A204.1 (cell line): ENCODE measurements at regions not wholly inside any gene's neighbourhood (a gene's known extent, or its start where the extent isn't known, plus 50 kb on each side); places are given as distances from the start of the nearest gene placed in this dataset.
"Not testable (repeated sequence)": the region's sequence is repeated elsewhere in the genome, so short reads cannot be mapped to it uniquely, and the experiment has no call there.

Experiments
- FAIRE-seq: peaks from 2 replicates; lab custom pipeline; 2012; peaks lifted over from hg19 to GRCh38; lab: Jason Lieb, UNC

DNA sequence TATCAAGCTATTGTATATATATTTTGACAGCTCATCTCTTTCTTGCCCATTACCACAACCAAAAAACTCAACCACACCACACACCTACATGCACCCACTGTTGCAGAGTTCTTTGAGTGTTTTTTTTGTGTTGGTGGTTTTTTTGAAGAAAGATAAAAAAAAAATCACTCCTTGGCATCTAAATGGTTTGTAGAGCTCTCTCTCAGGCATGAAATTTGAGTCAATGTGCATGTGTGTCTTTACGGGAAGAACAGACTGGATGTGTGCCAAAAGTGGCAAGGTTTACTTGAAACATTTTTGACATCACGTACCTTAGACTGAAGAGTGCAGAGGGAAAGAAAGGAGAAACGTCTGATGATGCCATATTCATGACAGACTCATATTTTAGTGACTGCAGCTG is 154.2 kb downstream of the FHIP1A start:
- no peak for FAIRE-seq

DNA sequence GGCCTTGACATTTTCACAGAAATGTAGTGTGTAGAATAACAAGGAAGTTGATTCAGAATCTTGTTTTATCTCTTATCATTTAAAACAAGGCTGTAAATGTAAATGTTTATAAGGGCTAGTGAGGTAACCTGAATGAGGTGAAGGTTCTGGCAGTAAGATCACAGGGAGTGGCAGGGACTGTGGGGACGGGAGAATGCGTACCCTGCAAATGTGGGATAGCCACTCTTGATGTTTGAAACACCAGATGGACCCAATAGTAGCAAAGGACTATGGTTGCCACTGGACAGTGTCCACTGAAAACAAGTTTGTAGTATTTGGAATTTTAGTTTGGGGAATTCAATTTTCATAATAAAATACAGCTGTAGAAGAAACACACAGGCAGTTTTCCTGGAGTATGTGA is 155.3 kb downstream of the FHIP1A start:
- no peak for FAIRE-seq

GRCh38 chr4:151565583-151565982 is 156.6 kb downstream of the FHIP1A start:
- no peak for FAIRE-seq

DNA sequence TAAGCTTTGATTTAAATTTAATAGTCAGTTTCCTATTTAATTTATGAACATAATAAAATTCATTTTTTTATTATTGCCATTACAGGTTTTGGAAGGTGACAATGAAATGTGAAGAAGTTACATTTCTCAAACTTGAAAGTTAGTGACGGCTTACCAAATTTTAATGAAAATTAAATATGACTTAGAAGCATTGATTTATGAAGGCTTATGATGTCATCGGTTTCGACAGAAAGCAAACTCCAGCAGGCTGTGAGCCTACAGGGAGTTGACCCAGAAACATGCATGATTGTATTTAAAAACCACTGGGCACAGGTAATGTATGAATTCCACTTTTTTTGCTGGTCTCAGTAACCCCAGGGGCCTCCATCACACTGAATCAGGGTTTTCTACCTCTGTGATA is 157.1 kb downstream of the FHIP1A start:
- FAIRE-seq, result no peak

DNA sequence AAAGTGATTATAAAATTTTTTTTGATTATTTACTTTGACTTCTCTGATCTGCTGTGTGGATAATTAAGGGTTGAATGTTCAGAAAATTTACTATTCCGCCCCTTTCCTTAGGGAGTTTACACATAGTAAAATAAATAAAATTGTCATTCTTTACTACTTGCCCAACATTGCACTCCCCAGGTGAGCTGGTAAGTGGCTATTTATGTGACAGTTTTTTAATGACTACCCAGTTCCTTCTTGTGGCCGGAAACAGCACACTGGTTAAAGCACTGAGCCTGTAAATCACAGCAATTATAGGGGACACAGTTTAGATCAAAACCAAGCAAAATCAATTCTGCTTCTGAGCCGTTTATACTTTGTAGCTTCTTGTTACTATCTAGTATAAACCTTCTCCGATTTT is 158.1 kb downstream of the FHIP1A start:
- FAIRE-seq, result no peak

DNA sequence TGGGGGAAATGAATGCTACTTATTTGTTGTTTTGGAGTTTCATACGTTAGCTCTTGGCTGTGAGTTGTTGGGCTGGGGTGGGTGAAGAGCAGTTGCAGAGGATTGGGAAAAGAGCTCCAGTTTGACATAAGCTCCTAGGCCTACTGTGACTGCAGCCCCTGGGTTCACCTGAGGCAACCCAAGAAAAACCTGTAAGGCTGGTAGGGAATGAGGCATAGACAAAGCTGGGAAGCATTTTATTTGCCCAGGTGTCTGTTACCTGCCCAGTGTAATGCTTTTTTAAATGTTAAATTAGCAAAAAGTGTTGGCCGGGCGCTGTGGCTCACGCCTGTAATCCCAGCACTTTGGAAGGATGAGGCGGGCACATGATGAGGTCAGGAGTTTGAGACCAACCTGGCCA is 160.0 kb downstream of the FHIP1A start:
- FAIRE-seq, result no peak

- no peak for FAIRE-seq
Observed at GRCh38 chr4:151569650-151570049, 160.7 kb downstream of the FHIP1A start.

GRCh38 chr4:151573474-151573873 is 164.5 kb downstream of the FHIP1A start:
- FAIRE-seq, result no peak

DNA sequence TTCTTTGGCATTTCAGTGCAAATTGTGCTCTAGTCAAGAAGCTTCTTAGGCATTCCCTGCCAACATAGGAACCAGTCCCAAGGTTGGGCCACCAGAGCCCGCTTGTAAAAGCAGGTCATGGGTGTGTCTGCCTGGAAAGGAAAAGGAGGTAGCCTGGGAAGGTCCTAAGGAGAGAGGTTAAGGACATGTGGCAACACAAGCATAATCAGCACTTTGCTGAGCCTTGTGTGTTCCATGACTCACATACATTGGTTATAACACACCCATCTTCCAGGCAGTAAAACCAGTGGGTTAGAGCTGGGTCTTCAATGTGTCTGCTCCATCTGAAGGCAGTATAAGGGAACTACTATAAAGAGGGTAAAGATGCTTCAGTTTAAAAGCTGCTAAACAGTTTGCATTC is 165.0 kb downstream of the FHIP1A start:
- FAIRE-seq, result no peak

DNA sequence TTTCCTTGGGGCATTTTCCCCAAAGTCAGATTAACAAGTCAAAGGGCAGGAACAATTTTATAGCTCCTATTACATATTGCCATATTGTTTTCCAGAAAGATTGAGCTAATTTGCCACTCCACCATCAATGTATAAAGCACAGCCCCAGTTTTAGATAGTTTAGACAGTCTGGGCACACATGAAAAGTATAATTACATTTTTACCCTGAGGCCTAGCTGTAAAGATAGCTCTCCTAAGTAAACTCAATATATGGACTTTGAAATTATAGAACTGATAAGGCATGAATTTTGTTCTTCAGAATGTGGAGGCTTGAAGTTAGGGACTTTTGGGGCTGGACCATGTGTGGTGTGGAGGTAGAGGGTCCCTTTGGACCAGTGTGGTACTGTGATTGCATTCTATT is 166.0 kb downstream of the FHIP1A start:
- no peak for FAIRE-seq

- no peak for FAIRE-seq
Observed at GRCh38 chr4:151575646-151576045, 166.7 kb downstream of the FHIP1A start.

DNA sequence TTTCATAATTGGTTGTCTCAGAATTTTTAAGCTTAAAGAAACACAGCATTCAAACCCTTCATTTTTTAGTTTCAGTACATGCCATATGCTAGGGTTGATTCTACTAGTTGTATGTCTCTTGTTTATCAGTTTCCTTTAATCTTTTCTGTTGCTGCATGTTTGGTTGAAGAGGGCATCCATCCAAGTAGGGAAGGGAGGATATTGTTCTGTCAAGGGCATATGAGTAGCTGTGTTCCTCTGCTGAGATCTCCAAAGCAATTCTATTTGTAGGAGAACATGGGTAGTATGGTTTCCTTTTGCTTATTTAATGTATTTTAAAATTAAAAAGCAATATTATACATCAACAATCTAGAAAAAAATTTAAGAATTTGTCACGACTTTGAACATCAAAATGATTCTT is 167.7 kb downstream of the FHIP1A start:
- no peak for FAIRE-seq

- no peak for FAIRE-seq
Observed at GRCh38 chr4:151581570-151581969, 172.6 kb downstream of the FHIP1A start.

DNA sequence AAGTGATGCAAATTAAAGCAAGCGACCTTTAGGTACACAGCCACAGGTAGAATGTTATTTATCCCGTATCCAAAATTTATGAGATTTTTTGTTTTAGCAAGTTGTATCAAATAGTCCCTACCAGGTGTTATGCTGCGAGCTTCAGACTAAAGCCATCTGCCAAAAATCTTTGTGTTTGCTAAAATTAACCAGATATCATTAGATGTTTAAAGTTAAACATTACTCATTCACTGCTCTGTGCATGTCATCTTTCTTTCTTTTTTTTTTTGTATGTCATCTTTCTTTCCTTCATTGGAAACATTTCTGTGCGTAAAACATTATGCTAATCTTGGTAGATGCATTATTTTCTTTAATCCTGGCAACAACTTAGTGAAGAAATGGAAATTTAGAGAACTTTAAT is 173.1 kb downstream of the FHIP1A start:
- no peak for FAIRE-seq

GRCh38 chr4:151583157-151583914 is 174.4 kb downstream of the FHIP1A start:
- FAIRE-seq, result no peak

DNA sequence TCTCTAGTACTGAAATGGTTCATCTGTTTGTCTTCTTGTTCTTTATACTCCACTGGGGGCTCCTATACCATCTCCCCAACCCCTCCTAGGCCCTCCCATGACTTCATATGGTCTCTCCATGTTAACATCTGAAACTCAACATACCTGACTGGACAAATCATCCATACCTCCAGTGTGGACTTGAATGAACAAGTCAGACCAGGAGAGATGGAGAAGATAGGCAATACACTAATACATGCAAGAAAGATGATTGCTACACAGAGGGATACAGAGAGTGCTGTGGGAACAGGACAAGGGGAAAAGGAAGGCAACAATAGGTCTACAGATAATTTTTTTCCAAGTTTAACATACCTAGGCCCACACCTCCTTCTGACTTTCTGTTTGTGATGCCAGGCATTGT is 175.1 kb downstream of the FHIP1A start:
- no peak for FAIRE-seq

GRCh38 chr4:151595629-151596028 is 165.2 kb downstream of the GATB start:
- FAIRE-seq, result not testable (repeated sequence)

GRCh38 chr4:151597691-151598090 is 163.1 kb downstream of the GATB start:
- FAIRE-seq, result not testable (repeated sequence)

GRCh38 chr4:151599863-151600262 is 160.9 kb downstream of the GATB start:
- no peak for FAIRE-seq

DNA sequence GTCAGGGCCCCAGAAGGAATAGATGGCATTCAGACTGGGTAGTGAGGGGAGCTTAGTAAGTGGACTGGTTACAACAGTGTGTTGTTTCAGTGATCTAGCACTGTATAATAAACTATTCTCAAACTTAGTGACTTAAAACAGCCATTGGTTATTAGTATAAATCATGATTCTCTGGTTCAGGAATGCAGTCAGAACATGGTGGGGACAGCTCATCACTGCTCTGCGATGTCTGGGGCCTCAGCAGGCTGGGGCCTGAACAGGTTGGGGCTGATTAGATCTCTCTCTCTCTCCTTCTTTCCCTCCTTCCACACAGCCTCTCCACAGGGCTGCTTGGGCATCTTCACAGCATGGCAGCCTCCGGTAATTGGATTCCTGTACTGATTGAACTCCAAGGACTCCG is 160.4 kb downstream of the GATB start:
- FAIRE-seq, result no peak

- FAIRE-seq, result no peak
Observed at GRCh38 chr4:151603377-151603776, 157.4 kb downstream of the GATB start.

DNA sequence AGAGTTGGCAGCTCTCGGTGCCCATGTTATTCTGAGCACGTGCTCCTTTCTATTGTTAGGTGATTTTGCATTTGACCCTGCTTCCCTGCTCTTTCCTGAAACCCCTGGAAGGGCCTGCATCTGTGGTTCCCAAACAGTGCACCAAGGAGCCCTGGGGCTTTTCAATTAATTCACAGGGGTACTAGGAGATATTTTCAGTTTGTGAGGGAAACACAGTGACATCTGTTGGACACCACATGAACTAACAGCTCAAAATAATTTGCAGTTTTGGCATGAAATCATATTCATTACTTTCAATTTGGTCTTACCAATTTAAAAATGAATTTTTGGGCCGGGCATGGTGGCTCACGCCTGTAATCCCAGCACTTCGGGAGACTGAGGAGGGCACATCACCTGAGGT is 156.6 kb downstream of the GATB start:
- peak; percentile 43 for FAIRE-seq

- no peak for FAIRE-seq
Observed at GRCh38 chr4:151605215-151605614, 155.6 kb downstream of the GATB start.

GRCh38 chr4:151606061-151606460 is 154.7 kb downstream of the GATB start:
- FAIRE-seq, result no peak

DNA sequence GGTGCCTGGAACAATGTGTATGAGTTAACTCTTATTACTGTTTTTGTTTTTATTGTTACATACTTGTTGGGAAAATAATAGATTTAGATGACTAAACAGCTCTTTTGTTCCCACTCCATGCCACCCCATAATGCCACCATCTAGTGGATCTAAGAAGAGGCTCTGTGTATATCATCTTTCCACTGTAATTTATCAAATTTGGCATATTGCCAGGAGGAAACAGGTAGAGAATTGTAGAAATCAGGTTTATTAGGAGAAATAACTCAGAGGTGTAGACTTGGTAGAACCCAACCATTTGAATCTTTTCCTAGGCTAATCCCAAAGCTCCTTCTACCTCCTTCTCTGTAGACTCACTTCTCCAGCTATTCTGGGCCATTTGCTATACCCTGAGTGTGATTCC is 150.6 kb downstream of the GATB start:
- no peak for FAIRE-seq
